ENCODE measurements at regions not wholly inside any gene's neighbourhood (a gene's known extent, or its start where the extent isn't known, plus 50 kb on each side); places are given as distances from the start of the nearest gene placed in this dataset.

DNA sequence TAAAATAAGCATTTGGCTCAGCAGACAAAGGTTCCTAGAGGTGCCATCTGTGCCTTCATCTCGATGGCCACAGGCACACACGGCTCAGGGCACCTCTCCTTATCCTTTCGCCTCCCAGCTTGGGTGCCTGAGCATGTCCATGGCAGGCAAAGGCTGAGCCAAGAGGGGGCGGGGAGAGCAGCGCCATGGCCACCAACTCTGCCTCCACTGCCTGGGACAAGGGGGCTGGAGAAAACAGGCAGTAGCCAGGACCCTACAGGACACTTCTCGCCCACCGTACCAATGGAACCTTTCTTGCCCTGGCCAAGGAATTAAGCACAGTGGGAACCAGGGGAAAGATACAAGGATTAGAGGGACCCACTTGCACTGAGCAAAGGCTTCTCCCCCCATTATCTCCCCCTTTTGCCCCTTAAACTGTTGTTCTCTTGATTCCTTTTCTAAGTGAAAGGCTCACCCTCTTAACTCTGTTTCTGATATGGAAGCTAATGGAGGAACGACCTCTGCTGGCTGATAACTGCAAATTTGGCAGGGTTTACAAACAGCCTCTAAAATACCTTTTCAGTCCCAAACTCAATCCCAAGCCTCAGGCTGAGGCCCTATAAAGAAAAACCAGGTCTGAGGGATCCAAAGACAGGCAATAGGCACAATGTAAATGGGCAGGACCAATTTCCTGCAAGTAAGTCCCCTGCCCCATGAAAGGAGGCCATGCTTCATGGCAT lies 335.2 kb downstream of the ADAM29 start:
- TF ChIP-seq, protein P1, sequence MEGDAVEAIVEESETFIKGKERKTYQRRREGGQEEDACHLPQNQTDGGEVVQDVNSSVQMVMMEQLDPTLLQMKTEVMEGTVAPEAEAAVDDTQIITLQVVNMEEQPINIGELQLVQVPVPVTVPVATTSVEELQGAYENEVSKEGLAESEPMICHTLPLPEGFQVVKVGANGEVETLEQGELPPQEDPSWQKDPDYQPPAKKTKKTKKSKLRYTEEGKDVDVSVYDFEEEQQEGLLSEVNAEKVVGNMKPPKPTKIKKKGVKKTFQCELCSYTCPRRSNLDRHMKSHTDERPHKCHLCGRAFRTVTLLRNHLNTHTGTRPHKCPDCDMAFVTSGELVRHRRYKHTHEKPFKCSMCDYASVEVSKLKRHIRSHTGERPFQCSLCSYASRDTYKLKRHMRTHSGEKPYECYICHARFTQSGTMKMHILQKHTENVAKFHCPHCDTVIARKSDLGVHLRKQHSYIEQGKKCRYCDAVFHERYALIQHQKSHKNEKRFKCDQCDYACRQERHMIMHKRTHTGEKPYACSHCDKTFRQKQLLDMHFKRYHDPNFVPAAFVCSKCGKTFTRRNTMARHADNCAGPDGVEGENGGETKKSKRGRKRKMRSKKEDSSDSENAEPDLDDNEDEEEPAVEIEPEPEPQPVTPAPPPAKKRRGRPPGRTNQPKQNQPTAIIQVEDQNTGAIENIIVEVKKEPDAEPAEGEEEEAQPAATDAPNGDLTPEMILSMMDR (IDR thresholded peaks at IDR 0.05; ENCODE audit: insufficient read depth, low read length, poor library complexity, severe bottlenecking), result peak; percentile 3
- DNase-seq (ENCODE audit: low read depth), result no peak
- no peaks in the 10 kb centered on the region for H3K36me3 ChIP-seq (ENCODE audit: control insufficient read depth, insufficient read depth, low read length)

DNA sequence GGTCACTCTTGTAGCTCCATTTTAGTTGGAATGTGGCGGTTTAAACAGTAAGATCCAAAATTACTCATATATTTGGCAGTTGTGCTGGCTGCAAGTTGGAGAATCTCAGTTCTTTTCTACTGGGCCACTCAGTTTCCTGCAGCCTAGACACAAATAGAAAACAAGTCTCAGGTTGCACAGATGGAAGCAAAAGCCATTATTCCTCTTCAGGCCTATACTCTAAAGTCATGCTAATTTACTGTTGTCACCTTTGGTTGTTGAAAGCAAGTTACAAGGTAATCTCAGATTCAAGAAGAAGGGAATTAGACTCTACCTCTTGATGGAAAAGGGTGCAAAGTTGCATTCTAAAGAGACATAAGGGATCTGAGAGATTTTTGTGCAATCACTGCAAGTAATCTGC lies 345.4 kb downstream of the ADAM29 start:
- TF ChIP-seq, protein P1 (IDR thresholded peaks at IDR 0.05; ENCODE audit: insufficient read depth, low read length, poor library complexity, severe bottlenecking), result no peak
- Histone ChIP-seq H3K27me3 (ENCODE audit: control insufficient read depth, insufficient read depth, low read length) (no peaks in the 10 kb centered on the region), H3K36me3 (ENCODE audit: control insufficient read depth, insufficient read depth, low read length) (no peaks in the 10 kb centered on the region), H3K4me3 (ENCODE audit: low read depth, low read length) (no peak overlapping the region)
- no peak for DNase-seq (ENCODE audit: low read depth)

More for the DNA sequence above, 335.2 kb downstream of the ADAM29 start:
- Histone ChIP-seq H3K4me3 (ENCODE audit: low read depth, low read length) (no peak overlapping the region), H3K27me3 (ENCODE audit: control insufficient read depth, insufficient read depth, low read length) (no peaks in the 10 kb centered on the region)

DNA sequence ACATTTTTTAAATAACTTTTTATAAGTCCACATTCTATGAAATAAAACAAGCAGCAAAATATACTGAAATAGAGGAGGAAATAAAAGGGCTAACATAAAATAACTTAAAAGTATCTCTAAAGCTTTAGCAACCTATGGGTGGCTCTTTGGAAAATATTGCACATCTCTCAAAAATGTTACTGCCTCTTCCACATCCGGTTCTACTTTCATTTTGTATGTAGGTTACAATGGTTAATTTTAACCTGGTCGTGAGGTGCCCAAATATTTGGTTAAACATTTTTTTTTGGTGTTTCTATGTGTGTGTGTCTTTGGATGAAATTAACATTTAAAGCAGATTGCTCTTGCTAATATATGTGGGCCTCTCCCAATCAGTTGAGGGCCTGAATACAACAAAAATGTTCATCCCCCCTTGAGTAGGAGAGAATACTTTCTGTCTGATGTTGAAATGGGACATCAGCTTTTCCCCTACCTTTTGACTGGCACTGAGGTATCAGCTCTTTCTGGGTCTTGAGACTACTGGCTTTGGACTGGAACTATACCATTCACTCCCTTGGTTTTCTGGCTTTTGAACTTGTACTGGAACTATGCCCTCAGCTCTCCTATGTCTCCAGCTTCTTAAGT lies 353.0 kb downstream of the ADAM29 start:
- no peak for DNase-seq (ENCODE audit: low read depth)
- no peak overlapping the region for H3K4me3 ChIP-seq (ENCODE audit: low read depth, low read length)
- TF ChIP-seq, protein P1 (IDR thresholded peaks at IDR 0.05; ENCODE audit: insufficient read depth, low read length, poor library complexity, severe bottlenecking), result no peak
- H3K27me3 ChIP-seq (ENCODE audit: control insufficient read depth, insufficient read depth, low read length), result no peaks in the 10 kb centered on the region
- no peaks in the 10 kb centered on the region for H3K36me3 ChIP-seq (ENCODE audit: control insufficient read depth, insufficient read depth, low read length)

DNA sequence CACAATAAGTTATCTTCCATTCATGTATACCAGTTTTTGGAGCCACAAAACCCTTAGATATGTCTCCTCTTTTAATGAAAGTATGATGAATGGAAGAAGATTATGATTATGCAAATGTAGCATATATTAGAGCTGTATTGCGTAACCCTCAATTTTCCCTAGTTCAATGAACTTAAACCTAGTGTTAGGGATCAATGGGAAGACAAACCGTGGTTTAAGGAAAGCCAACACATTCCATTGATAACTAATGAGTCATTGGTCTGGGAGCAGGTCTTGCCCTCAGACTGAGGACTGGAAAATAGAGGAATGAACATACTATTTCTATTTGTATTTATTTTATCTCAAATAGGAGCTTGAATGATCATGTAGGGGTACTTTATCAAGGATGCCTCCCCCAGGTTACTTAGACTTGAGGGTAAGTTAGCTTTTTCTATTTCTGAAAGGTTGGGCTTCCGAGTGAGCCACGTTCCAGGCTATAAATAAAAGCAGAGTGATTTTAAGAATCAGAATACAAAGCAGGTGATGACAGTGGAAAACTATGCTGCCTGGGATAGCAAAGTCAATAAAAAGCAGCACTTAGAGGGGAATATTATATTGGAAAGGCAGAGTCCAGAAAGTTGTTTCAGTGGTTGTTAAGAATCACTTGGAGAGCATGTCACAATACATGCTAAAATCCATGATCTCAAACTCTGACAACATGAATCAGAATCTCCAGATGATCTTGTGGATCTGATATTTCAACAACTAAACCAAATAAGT lies 356.0 kb downstream of the ADAM29 start:
- no peak overlapping the region for H3K4me3 ChIP-seq (ENCODE audit: low read depth, low read length)

DNA sequence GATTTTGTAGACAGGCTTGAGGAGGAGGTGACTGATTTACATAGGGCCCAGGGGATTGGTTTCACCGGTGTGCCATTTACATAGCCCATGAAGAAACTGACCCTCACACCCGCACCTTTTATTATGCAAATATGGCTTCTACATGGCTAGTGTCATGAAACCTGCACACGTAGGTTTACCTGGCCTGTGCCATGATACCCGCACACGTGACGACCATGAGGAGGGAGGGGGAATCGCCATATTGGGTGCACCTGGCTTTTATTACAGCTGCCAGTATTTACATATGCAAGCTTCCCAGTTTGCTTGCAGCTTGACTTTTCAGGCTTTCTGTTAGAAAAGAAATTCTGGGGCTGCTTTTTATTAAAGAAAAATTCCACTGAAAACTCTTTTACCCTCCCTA lies 359.7 kb downstream of the ADAM29 start:
- no peak for DNase-seq (ENCODE audit: low read depth)
- TF ChIP-seq, protein P1 (IDR thresholded peaks at IDR 0.05; ENCODE audit: insufficient read depth, low read length, poor library complexity, severe bottlenecking), result no peak
- no peaks in the 10 kb centered on the region for H3K36me3 ChIP-seq (ENCODE audit: control insufficient read depth, insufficient read depth, low read length)
- H3K4me3 ChIP-seq (ENCODE audit: low read depth, low read length), result no peak overlapping the region
- H3K27me3 ChIP-seq (ENCODE audit: control insufficient read depth, insufficient read depth, low read length), result no peaks in the 10 kb centered on the region

More for the DNA sequence above, 356.0 kb downstream of the ADAM29 start:
- Histone ChIP-seq H3K36me3 (ENCODE audit: control insufficient read depth, insufficient read depth, low read length) (no peaks in the 10 kb centered on the region), H3K27me3 (ENCODE audit: control insufficient read depth, insufficient read depth, low read length) (no peaks in the 10 kb centered on the region)
- TF ChIP-seq, protein P1 (IDR thresholded peaks at IDR 0.05; ENCODE audit: insufficient read depth, low read length, poor library complexity, severe bottlenecking), result no peak
- DNase-seq (ENCODE audit: low read depth), result peak; percentile 35

Measured in kidney epithelial cell (primary cell).